GM19238 (cell line): ENCODE measurements at regions not wholly inside any gene's neighbourhood (a gene's known extent, or its start where the extent isn't known, plus 50 kb on each side); places are given as distances from the start of the nearest gene placed in this dataset.
A peak's percentile ranks its signal among the peaks of the same experiment; 100 is the strongest.
"Not testable (repeated sequence)": the region's sequence is repeated elsewhere in the genome, so short reads cannot be mapped to it uniquely, and the experiment has no call there.

Experiments used
- DNase-seq: peaks from one replicate; pipeline ENCODE4 v3.0.0; 2011; ENCODE audit warnings: low spot score; ENCODE audit not compliant: insufficient read length

DNA sequence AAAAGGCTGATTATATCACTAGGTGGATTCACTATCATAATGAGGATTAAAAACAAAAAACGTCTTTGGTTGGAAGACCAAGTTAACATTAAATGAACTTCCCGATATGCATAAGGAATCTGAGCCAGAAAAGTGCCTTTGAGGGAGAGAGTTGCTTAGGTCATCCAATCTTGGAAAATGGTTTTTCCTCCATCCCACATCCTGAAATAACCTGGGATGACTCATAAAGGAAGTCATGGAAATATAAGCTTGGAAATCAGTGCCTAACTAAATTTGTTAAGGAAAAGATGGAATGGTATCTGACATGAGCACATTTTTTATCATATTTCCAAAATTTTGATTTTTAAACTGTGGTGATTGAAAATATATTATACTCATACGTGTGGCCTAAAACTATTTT, 66.0 kb downstream of the KBTBD8 start:
- no peak for DNase-seq

DNA sequence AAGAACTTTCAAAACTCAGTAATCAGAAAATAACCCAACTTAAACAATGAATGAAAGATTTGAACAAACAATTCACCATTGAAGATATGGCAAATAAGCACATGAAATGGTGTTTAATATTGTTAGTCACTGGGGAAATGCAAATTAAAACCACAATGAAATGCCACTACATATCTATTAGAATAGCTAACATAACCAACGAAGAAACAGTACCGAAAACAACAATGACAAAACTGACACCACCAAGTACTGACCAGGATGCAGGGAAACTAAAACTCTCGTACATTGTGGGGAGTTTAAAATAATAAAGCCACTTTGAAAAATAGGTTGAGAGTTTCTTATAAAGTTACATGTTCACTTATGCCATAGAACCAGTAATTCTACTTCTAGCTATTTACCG, 69.1 kb downstream of the KBTBD8 start:
- no peak for DNase-seq

DNA sequence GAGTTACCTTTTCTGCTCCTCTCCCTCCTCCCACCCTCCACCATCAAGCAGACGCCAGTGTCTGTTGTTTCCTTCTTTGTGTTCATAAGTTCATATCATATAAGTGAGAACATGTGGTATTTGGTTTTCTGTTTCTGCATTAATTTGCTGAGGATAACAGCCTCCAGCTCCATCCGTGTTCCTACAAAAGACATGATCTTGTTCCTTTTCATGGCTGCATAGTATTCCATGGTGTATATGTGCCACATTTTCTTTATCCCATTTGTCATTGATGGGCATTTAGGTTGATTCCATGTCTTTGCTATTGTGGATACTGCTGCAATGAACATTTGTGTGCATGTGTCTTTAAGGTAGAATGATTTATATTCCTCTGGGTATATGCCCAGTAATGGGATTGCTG, 74.5 kb downstream of the KBTBD8 start:
- DNase-seq: not testable (repeated sequence)

DNA sequence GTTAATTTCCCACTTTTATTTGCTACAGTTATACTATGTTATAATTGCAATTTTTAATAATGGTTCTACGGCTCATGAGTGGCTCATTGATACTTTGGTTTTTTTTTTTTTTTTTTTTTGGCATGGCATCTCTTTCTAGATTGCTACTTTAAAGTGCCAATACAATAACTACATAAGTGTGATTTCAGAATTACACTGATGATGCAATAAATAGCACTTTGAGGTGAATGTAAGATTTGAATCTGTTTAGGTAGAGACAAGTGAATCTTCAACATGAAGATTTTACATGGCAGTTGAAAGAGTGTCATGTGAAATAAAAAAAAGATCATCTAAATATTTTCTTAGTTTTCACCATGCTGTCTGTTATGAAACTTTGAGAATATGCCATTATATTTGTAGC, 75.7 kb downstream of the KBTBD8 start:
- DNase-seq: no peak

DNA sequence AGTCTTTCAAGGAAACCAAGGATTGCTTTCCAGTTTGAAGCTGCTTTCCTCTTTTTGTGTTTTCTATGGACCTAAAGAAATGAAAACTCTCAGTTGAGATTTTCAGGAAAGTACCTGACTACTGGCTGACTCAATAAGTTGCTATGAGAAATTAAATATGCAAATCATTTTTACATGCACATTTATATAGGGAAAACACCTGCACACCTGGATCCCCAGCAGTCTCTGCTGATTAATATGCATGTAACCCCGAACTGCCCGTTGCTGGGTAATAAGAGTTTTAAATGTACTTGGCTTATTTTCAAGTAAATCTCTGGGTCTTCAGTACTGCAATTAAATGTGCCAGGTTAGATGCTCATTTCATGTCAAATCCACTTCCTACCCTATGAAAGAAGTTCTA, 77.2 kb downstream of the KBTBD8 start:
- no peak for DNase-seq

DNA sequence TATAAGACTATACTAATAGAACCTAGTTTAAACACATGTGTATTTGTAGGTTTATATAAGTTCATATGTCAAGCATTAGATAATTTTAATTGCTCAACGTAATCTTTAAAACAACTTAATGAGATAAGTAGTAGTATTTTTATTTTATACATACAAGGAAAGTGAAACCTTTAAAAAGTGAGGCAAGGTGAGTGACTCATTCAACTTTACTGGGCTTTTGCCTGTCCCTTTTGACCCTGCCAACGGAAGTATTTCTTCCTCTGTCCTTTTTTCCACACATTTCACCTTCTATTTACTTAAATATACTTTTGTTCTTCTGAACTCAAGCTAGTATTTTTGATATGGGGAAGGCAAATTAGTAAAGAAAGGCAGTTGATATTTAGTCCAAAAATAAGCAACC, 78.5 kb downstream of the KBTBD8 start:
- no peak for DNase-seq

DNA sequence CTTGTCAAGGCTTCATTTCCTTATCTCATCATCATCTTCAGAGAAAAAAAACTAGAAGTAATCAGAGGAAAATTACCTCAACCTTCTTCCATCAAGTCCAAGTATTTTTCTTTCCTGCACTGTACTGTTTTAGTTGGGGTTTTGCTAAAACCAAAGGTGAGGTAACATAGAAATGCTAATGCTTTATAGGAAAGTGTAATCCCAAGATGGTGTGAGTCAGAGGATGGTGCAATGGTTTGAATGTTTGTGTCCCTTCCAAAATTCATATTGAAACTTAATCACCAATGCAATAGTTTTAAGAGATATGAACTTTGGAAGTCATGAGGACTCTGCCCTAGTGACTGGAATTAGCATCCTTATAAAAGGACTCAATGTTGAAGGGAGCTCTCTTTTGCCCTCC, 79.5 kb downstream of the KBTBD8 start:
- DNase-seq: no peak

DNA sequence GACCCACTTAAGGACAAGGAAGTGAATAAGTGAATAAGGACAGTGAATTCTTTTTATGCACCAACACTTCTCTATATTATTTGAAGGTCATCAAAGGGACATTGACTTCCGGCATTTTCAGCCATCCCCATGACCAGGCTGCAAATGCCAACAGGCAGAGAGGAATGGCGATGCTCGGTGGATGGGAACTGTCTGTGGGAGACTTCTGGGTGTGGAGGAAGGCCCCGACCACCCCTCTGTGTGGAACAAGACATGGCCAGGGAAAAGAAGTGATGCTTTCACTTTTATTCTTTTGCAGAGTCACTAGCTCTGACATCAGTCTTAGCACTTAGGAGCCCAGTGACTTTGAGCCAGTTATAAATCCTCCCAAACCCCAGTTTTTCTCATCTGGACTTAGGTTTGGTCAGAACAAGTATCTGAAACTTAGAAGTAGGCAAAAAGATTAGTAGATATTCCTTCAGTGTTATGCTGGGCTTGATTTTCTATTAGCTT, 84.5 kb downstream of the KBTBD8 start:
- no peak for DNase-seq

DNA sequence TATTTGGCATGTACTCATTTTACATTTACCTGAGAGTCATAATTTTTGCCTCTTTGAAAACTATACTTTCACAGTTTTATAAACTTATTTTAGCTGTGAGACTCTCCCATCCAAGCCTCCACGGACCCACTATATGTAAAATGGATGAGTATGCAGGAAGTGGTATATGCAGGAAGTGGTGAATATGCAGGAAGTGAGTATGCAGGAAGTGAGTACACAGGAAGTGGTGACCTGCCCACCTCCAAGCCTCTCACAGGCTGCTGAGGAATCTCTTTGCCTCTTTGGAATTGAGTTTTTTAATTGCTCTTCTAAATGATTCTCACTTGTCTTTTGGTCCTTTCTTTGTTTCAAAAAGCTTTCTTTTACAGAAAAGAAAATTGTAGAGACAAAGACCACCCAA, 85.2 kb downstream of the KBTBD8 start:
- no peak for DNase-seq

DNA sequence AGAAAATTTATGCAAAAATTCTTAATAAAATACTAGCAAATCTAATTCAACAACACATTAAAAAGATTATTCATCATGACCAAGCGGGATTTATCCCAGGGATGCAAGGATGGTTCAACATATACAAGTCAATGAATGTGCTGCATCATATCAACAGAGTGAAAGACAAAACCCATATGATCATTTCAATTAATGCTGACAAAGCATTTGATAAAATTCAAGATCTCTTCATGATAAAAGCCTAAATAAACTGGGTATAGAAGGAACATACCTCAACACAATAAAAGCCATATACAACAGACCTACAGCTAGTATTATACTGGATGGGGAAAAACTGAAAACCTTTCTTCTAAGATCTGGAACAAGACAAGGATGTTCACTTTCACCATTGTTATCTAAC, 89.7 kb downstream of the KBTBD8 start:
- no peak for DNase-seq

DNA sequence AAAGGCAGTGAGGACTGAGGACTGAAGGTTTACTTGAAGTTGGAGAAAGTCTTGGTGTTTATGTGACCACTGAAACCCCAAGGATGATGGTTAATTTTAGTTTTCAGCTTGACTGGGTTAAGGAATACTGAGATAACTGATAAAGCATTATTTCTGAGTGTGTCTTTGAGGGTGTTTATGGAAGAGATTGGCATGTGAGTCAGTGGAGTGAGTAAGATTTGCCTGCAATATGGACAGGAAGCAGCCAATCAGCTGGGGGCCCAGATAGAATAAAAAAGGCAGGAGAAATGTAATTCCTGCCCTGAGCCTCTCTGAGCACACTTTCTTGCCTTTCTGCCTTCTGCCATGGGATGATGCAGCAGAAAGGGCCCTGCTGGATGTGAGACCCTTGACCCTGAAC, 92.4 kb downstream of the KBTBD8 start:
- no peak for DNase-seq

DNA sequence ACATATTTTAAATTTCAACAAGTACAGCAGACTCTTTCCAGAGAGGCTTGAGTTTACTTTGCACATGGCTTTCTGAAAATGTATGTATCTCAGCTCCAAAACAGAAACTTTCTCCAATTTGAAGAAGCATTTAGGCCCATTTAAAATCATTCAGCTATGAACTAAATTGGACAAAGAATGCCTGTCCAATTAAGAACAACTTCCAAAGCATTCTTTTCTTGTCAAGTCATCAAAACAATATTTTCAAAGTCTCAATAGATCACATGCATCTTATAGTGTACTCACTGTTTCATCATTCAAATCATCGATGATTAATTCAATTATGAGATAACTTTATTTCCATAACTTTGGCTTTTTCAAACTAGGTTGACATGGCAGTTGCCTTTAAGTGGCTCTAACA, 95.2 kb downstream of the KBTBD8 start:
- DNase-seq: no peak

DNA sequence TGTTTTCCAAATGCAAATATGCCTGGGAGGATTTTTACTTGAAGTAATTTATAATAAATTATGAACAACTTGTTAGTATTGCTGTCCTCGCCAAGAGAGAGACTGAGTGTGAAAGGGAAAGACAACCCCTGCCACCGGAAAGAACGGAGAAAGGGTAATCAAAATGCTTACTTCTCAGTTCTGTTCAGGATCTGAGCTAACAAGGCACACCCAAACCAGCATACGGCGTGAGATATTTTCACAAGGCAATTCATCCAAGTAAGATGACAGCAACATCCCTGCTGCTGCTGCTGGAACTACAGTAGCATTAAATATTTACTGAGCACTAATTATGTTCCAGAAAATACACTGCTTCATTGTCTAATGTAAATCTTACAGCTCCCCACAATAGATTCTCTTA, 96.1 kb downstream of the KBTBD8 start:
- DNase-seq: no peak

DNA sequence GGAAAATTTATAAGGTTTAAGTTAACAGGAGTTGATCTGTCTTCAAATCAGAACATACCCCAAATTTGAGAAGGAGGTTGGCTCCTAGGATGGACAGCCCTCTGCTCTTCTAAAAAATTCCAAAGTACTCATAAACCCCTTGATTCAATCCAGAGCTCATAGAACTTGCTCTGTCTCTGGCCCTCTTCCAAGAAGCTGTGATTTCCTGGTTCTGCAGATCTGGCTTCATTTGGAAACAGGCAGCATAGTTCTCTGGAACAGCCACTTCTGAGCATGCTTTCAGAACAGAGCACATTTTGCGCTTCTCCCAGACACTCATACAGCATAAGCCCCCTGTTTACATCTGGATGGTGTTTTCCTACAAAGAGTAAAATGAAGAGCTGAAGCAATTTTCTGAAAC, 96.7 kb downstream of the KBTBD8 start:
- DNase-seq: no peak

DNA sequence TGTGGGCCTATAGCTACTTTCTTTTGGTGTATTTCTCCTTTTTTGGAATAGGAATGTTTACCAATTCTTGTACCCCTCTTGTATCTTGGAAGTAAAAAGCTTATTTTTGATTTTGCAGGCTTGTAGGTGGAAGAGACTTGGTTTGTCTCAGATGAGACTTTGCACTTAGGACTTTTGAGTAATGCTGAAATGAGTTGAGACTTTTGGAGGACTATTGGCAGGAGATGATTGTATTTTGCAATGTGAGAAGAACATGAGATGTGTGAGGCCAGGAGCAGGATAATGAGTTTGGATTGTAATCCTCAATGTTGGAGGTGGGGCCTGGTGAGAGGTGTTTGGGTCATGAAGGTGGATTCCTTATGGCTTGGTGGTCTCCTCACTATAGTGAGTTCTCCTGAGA, 106.3 kb downstream of the KBTBD8 start:
- DNase-seq: no peak

DNA sequence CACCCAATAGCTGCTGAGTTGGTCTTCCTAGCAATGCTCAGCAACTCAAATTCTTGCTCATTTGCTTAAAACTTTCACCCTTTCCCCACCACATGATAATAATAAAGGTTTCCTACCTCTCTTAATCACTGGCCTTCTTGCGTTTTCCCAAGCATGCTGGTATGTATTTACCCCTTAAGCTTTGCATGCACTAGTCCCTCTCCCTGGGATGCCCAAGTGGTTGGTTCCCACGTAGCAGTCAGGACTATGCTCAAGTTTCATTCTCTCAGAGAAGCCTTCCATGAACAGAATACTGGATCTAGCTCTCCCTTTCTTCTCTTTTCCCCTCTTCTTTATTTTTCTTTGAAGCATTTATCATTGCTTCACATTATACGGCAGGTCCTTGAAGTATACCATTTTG, 108.8 kb downstream of the KBTBD8 start:
- no peak for DNase-seq

DNA sequence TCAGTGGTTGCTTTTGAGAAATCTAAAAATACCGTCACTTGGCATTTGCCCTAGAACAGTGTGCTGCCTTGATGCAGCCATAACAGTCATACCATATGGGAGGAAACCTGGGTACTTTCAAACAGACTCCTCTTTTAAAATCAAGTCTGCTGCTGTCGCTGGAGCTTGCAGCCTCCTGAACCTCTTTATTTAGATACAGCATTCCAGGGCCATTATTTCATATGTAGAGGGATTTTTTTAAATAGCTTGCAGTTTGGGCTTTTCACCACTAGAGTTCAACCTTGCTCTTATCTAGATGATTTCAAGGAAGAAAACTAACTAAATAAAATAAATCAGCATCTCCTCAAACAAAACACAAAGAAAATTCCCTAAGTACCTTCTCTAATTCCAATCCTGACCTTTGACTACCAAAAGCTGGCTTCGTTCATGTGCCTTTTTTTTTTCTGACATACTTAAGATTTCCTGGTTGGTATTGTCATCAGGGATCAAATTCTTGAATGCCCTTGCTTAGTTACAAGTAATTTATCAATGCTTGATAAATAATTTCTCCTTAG, 111.6 kb downstream of the KBTBD8 start:
- DNase-seq: no peak

DNA sequence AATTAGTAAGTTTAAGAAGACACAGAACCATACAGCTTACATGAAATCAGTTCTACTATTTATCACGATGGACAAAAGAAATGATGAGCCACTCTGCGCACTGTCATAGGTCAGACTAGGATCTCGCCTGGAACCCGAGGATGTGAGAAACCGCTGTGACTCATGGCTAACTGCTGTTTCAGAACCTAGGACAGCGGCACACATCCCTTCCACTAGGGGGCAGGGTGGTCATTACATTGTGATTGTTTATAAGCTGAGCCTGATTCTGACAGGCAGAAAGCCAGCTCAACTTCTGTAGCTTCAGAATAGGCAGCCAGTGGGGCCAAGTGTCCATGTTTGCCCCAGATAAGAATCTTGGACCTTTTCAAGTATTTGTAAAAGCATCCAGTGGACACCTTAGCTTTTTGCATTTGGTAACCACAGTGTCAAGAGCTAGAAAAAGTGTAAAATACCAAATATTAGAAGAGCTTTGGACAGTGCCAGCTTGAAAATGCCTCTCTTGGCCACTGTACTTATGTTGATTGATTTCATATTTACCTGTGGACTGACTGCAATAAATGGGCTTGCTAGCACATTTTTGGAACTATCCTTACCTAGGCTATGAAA, 115.8 kb downstream of the KBTBD8 start:
- peak; percentile 52 for DNase-seq

DNA sequence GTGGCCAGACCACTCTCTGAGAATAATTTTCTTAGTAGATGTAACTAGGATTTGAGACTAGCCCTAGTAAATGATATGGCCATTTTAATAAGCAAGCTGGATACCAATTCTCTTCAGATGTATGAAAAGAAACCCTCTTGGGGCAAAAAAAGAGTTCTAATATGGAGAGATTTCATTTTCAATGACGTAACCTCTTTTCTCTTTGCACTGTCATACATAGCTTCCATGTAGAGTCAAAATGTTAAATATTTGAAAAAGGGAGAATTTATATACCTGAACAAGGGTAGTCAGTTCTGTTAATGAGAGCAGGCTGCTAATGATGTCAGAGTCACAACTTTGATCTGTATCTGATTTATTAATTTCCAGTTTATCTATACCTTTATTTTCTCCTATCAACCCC, 120.0 kb downstream of the KBTBD8 start:
- DNase-seq: no peak

DNA sequence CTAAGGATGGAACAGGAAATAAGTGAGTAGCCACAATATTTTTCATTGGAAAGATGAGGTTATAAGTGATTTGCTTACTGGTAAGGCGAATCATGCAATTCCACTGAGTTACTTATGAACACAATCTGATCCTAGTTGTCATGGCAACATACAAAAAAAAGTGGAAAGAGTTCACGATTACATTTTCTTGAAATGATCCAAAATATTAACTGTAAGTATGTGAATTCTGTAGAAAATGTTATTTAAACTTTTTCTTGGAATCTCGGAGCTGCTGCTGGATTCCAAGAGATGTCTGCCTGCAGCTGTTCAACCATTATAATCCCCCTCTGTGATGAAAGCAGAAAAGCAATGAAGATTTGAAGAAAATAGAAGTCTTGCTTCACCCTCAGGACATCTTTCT, 120.5 kb downstream of the KBTBD8 start:
- DNase-seq: no peak

DNA sequence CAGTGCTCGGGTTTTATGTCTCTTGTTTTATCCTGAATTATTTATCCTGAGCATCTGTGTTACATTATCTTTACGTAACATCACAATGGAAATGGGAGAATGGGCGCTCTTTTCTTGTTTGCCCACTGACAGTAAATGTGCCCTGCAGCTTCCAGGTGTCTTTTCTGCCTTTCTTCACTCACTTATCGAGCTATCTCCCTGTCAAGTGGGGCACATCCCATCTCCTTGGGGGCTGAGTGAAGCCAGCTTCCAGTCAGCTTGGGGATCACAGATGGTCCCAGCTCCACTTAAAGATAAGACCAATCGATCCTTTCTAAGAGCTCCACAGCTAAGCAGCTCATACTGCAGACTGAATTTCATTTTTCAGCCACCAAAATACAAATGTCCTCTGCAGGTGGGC, 125.8 kb downstream of the KBTBD8 start:
- no peak for DNase-seq

DNA sequence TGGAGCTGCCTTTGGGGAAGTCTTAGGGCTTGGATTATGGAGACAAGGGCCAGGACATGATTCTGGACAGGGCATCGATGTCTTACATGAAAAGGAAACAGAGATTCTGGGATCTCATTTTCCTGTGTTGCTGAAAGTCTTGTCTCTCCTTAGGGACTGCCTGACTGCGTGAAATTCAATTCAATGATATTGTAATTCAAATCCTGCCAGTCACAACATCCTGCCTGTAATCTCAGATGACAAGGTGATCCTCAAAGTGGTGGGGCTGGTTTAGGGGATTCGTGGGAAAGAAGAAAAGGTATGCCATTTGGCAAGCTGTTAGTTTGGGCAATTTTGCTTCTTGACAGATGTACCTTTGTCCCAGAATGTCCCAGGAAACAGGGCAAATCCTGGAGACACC, 129.1 kb downstream of the KBTBD8 start:
- DNase-seq: no peak

DNA sequence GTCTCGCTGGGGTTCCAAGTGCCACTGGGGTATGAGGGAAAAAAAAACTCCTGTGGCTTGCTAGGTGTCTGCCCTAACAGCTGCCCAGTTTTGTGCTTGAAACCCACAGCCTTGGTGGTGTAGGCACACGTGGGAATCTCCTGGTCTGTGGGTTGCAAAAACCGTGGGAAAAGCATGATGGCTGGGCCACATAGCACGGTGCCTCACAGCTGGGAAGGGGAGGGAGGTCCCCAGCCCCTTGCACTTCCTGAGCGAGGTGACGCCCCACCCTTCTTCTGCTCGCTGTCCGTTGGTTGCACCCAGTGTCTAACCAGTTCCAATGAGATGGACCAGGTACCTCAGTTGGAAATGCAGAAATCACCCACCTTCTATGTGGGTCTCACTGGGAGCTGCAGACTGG, 144.3 kb downstream of the KBTBD8 start:
- DNase-seq: no peak

DNA sequence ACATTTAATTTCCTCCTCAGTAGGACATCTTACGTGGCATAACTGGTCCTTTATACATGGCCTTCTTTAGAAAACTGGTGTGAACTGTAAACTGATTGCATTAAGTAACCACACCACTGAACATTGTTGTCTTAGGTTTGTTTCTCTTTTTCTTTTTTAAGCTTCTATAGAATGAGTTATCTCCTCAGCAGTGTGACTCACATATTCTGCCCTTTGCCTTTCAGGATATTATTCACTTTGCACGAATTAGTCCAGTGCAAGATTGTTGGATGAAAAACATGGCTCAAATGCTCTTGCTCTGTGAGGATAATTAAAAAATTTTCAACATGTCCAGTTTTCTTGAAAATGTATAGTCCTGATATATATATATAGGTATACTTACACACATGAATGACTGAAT, 147.6 kb downstream of the KBTBD8 start:
- DNase-seq: no peak
